GM12891 (cell line): ENCODE measurements at regions not wholly inside any gene's neighbourhood (a gene's known extent, or its start where the extent isn't known, plus 50 kb on each side); places are given as distances from the start of the nearest gene placed in this dataset.
"Not testable (repeated sequence)": the region's sequence is repeated elsewhere in the genome, so short reads cannot be mapped to it uniquely, and the experiment has no call there.

Source experiments
- DNase-seq: peaks from one replicate; pipeline ENCODE4 v3.0.0; 2011; ENCODE audit warnings: low spot score; ENCODE audit not compliant: insufficient read length
- FAIRE-seq: peaks from 2 replicates; lab custom pipeline; 2011; peaks lifted over from hg19 to GRCh38; lab: Jason Lieb, UNC
- PAX5 ChIP-seq: IDR thresholded peaks from 2 replicates; pipeline ENCODE4 v1.6.1; 2011; ENCODE audit warnings: low read length, moderate library complexity, mild to moderate bottlenecking; ENCODE audit not compliant: insufficient read depth, severe bottlenecking
- POLR2A ChIP-seq: IDR thresholded peaks from 2 replicates; pipeline ENCODE4 v1.6.1; 2011; ENCODE audit warnings: low read depth, low read length, control low read depth
- POLR2AphosphoS5 ChIP-seq: IDR thresholded peaks from 2 replicates; pipeline ENCODE4 v1.6.1; 2011; ENCODE audit warnings: low read depth, low read length, control low read depth
- POU2F2 ChIP-seq: IDR thresholded peaks from 2 replicates; pipeline ENCODE4 v1.6.1; 2011; ENCODE audit warnings: low read depth, mild to moderate bottlenecking, control low read depth, low read length, moderate library complexity
- SPI1 ChIP-seq: IDR thresholded peaks from 2 replicates; pipeline ENCODE4 v1.6.1; 2011; ENCODE audit warnings: low read depth, low read length, control low read depth
- TAF1 ChIP-seq: IDR thresholded peaks from 2 replicates; pipeline ENCODE4 v1.6.1; 2011; ENCODE audit warnings: low read depth, low read length, control low read depth

DNA sequence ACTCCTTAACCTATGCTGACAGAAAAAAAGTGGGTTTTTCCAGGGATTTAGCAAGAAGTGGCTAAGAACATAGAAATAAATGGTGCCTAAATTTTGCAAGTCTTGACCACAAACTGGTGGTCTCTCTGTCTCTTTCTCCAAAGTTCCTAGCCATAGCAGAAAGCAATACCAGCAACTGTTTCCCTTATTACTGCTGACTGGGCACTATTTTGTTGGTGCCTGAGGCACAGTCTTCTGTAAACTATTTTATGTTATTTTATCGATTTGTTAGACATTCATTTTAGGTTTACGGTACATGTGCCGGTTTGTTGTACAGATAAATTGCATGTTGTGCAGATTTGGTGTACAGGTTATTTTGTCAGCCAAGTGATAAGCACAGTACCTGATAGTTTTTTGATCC lies 234.6 kb upstream of the TECRL start:
- no peak for TF ChIP-seq PAX5
- FAIRE-seq (no peak), DNase-seq (no peak)

DNA sequence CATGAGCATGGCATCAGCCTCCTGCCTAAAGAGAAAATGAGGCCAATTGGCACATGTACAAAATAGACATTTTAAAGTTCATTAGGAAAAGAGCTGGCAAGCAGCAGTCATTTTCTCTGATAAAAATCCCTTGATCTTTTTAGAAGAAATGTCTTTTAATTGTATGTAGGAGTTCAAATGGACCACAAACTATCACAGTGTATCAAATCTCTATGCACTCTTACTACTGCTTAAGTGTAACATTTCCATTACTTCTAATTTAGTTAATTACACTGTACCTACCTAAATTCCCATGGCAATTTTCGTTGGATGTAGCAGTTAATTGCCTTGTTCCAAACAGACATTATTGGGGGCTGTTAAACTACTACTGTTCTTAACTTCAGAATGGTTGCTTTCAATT lies 233.7 kb upstream of the TECRL start:
- FAIRE-seq, result no peak
- TF ChIP-seq PAX5 (no peak), POLR2AphosphoS5 (no peak), POLR2A (no peak), SPI1 (no peak), POU2F2 (no peak), TAF1 (no peak)

DNA sequence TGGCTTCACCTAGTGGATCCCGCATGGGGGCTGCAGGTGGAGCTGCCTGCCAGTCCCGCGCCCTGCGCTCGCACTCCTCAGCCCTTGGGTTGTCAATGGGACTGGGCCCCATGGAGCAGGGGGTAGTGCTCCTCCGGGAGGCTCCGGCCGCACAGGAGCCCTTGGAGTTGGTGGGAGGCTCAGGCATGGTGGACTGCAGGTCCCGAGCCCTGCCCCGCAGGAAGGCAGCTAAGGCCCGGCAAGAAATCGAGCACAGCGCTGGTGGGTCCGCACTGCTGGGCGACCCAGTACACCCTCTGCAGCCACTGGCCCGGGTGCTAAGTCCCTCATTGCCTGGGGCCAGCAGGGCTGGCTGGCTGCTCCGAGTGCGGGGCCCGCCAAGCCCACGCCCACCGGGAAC lies 231.2 kb upstream of the TECRL start:
- DNase-seq, FAIRE-seq: not testable (repeated sequence)

More for the DNA sequence above, 233.7 kb upstream of the TECRL start:
- DNase-seq, result no peak

DNA sequence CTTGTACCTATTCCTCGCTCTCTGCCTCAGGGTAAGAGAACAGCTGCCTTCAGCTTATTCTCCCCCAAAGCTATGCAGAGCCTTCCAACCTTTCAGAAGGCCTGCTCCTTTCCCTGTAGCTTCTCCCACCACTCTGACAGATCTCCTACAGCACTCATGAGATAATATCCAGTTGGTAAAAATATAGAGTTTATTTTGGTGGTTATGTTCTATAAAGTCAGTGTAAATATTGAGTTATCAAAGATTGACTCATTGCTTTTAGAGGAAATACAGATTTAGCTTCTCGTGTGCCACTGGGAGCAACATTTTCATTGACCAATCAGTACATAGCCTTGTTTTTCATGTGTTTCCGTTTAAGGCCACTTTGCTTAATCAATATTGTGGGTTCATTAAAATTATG lies 216.2 kb upstream of the TECRL start:
- DNase-seq, result no peak
- TF ChIP-seq SPI1 (no peak), PAX5 (no peak), POU2F2 (no peak), POLR2A (no peak), TAF1 (no peak), POLR2AphosphoS5 (no peak)
- FAIRE-seq, result no peak

- DNase-seq, result no peak
- TF ChIP-seq TAF1, result no peak
- no peak for TF ChIP-seq POU2F2
- TF ChIP-seq SPI1, result no peak
- no peak for TF ChIP-seq POLR2A
- TF ChIP-seq PAX5, result no peak
- no peak for TF ChIP-seq POLR2AphosphoS5
- FAIRE-seq, result no peak
Measured at GRCh38 chr4:64617800-64618199, 208.6 kb upstream of the TECRL start.

DNA sequence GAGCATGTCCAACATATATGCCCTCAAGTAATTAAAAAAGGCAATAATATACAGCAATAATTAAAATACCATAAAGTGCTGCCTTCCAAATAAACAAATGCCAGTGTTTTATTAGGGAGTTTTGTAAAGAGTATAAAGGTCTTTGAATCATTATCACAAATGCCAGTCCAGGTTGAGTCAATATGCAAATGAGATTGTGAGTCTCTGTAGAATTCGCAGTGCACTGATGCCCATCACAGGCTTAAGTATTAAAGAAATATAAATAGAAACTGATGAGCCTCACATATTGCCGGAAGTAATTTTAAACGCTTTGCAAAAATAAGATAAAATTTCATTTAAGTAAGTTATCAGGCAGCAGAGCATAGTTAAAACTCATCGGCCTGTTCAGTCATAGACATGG lies 205.0 kb upstream of the TECRL start:
- no peak for FAIRE-seq
- no peak for TF ChIP-seq TAF1
- no peak for TF ChIP-seq PAX5
- TF ChIP-seq POLR2A, result no peak
- TF ChIP-seq SPI1, result no peak
- no peak for TF ChIP-seq POU2F2
- no peak for TF ChIP-seq POLR2AphosphoS5
- DNase-seq, result no peak

GRCh38 chr4:64613046-64613445 lies 203.8 kb upstream of the TECRL start:
- no peak for TF ChIP-seq POLR2AphosphoS5
- no peak for TF ChIP-seq TAF1
- no peak for TF ChIP-seq POU2F2
- TF ChIP-seq PAX5, result no peak
- TF ChIP-seq POLR2A, result no peak
- TF ChIP-seq SPI1, result no peak
- DNase-seq (no peak), FAIRE-seq (no peak)

- DNase-seq (no peak), FAIRE-seq (no peak)
- TF ChIP-seq PAX5 (no peak), POLR2A (no peak), POU2F2 (no peak), SPI1 (no peak), POLR2AphosphoS5 (no peak), TAF1 (no peak)
Measured at GRCh38 chr4:64598066-64598465, 188.8 kb upstream of the TECRL start.

DNA sequence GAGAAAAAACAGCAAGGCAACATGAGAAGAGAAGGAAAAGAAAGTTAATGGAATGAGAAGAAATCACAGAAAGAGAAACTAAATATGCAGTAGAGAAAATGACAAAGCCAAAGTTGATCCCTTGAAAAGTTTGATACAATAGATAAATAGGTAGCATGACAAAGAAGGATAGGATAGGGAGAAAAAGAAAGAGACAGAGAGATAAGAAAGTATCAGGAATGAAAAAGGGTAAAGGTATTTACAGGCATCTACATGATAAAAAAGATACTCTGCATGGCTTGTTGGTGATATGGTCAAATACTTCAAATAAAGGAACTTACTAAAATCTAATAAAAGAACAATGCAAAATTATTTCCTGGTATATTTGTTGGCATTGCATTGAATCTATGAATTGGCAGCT lies 185.5 kb upstream of the TECRL start:
- TF ChIP-seq SPI1, result no peak
- TF ChIP-seq TAF1, result no peak
- no peak for TF ChIP-seq POLR2AphosphoS5
- no peak for TF ChIP-seq PAX5
- no peak for TF ChIP-seq POU2F2
- TF ChIP-seq POLR2A, result no peak
- FAIRE-seq (no peak), DNase-seq (no peak)

DNA sequence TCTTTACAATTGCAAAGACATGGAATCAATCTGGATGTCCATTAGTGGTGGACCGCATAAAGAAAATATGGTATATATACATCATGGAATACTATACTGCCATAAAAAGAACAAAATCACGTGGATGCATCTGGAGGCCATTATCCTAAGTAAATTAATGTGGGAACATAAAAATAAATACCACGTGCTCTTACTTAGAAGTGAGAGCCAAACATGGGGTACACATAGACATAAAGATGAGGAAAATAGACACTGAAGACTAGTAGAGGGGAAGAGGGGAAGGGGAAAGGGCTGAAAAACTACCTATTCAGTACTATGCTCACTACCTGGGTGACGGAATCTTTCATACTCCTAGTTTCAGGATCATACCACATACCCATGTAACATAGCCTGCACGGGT lies 179.3 kb upstream of the TECRL start:
- DNase-seq, result no peak
- TF ChIP-seq TAF1 (no peak), POLR2AphosphoS5 (no peak), POU2F2 (no peak), POLR2A (no peak), PAX5 (no peak)
- no peak for FAIRE-seq

DNA sequence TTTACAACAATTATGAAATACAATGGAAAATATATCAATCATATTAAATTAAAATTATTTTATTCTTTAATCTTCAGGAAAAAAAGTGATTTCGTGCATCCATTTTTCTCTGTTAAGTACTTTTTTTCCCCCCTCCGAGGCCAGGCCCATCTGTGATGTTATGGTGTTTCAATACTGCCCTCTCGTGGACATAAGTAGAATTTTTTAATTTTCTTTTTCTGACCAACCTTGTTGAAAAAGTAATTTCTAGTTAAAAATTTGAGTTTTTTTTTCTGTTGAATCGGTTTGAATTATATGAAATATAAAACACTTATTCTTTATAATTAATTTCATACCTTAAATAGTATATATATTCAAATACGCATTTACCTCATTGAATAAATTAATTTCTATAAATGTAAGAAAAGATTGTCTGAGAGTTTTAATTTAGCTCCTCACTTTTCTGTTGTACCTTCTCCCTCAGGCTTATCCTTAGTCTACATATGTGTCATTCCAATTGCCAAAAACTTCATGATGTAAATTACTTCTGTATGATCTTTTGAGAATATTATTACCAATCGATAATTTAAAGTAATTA lies 175.8 kb upstream of the TECRL start:
- FAIRE-seq, result no peak
- TF ChIP-seq POU2F2 (no peak), PAX5 (no peak), SPI1 (no peak), POLR2A (no peak), POLR2AphosphoS5 (no peak), TAF1 (no peak)
- peak; percentile 1 for DNase-seq

GRCh38 chr4:64584125-64584524 lies 174.9 kb upstream of the TECRL start:
- no peak for TF ChIP-seq POLR2AphosphoS5
- TF ChIP-seq PAX5, result no peak
- TF ChIP-seq POU2F2, result no peak
- TF ChIP-seq POLR2A, result no peak
- no peak for TF ChIP-seq SPI1
- TF ChIP-seq TAF1, result no peak
- FAIRE-seq (no peak), DNase-seq (no peak)
